Prostate gland (tissue), 2 donors: ENCODE measurements at regions not wholly inside any gene's neighbourhood (a gene's known extent, or its start where the extent isn't known, plus 50 kb on each side); places are given as distances from the start of the nearest gene placed in this dataset.

ENCODE experiments used
- DNase-seq: peaks from one replicate; pipeline ENCODE4 v3.0.0-alpha.2; 2019; ENCODE audit warnings: low spot score
- H3K27ac ChIP-seq, 2 donors: fragments of 200-600 bp; sonication (generic); 2 replicates each; pipeline ENCODE4 v1.5.1; 2017 to 2019
- H3K27me3 ChIP-seq: fragments of 200-600 bp; sonication (generic); replicated peaks from 2 replicates; pipeline ENCODE4 v1.5.1; 2019; ENCODE audit not compliant: insufficient read depth
- H3K36me3 ChIP-seq, 2 donors: fragments of 200-600 bp; sonication (generic); 1 replicate in 1 of 2; 2 replicates in 1 of 2; pipeline versions ENCODE4 v1.5.1 to v1.8.1; 2017 to 2019
- H3K4me1 ChIP-seq: fragments of 200-600 bp; sonication (generic); replicated peaks from 2 replicates; pipeline ENCODE4 v1.5.1; 2019
- H3K4me3 ChIP-seq, 2 donors: fragments of 200-600 bp; sonication (generic); 2 replicates each; pipeline ENCODE4 v1.5.1; 2017 to 2019
- H3K9me3 ChIP-seq: fragments of 200-600 bp; sonication (generic); 2 replicates; pipeline ENCODE4 v1.5.1; 2017
- POLR2A ChIP-seq: fragments of 450-650 bp; IDR thresholded peaks from one replicate; pipeline ENCODE4 v1.6.1; 2016; ENCODE audit warnings: antibody characterized with exemption, mild to moderate bottlenecking
- POLR2AphosphoS5 ChIP-seq: sonication (generic); formaldehyde crosslinking; IDR thresholded peaks from one replicate; pipeline ENCODE4 v1.6.1; 2017; ENCODE audit warnings: antibody characterized with exemption
- WGBS: methylation state at CpG from one replicate; pipeline ENCODE4 v1.1.5; 2018; 5-methylcytosine and 5-hydroxymethylcytosine counted together
- intact Hi-C: fragments of 100-400 bp; cut with DNase I; formaldehyde crosslinking; loops from one replicate; pipeline ENCODE4 v1.14.2; 2022
- TF ChIP-seq, protein P1 (sequence below), 4 experiments: fragments of 200-600 bp in 2 of 4; fragments of 450-650 bp in 2 of 4; sonication (generic) in 2 of 4; IDR thresholded peaks; 1 replicate in 3 of 4; 2 replicates in 1 of 4; pipeline ENCODE4 v1.5.1; 2016 to 2019; ENCODE audit warnings: antibody characterized with exemption in 4 of 4, mild to moderate bottlenecking in 2 of 4, moderate library complexity in 2 of 4

GRCh38 chr5:91607675-91608074 is 224.6 kb upstream of the ARRDC3 start:
- Histone ChIP-seq H3K36me3 (no peaks in the 10 kb centered on the region), H3K27ac (no peak overlapping the region), H3K4me3 (no peak overlapping the region), H3K9me3 (no peaks in the 10 kb centered on the region), H3K4me1 (no peaks in the 10 kb centered on the region), H3K27me3 (no peaks in the 10 kb centered on the region)
- intact Hi-C loops, result no loop called here
- no peak for DNase-seq
- TF ChIP-seq, protein P1, sequence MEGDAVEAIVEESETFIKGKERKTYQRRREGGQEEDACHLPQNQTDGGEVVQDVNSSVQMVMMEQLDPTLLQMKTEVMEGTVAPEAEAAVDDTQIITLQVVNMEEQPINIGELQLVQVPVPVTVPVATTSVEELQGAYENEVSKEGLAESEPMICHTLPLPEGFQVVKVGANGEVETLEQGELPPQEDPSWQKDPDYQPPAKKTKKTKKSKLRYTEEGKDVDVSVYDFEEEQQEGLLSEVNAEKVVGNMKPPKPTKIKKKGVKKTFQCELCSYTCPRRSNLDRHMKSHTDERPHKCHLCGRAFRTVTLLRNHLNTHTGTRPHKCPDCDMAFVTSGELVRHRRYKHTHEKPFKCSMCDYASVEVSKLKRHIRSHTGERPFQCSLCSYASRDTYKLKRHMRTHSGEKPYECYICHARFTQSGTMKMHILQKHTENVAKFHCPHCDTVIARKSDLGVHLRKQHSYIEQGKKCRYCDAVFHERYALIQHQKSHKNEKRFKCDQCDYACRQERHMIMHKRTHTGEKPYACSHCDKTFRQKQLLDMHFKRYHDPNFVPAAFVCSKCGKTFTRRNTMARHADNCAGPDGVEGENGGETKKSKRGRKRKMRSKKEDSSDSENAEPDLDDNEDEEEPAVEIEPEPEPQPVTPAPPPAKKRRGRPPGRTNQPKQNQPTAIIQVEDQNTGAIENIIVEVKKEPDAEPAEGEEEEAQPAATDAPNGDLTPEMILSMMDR (IDR thresholded peaks at IDR 0.05), result no peak
- no peak for TF ChIP-seq POLR2AphosphoS5
- TF ChIP-seq POLR2A, result no peak

DNA sequence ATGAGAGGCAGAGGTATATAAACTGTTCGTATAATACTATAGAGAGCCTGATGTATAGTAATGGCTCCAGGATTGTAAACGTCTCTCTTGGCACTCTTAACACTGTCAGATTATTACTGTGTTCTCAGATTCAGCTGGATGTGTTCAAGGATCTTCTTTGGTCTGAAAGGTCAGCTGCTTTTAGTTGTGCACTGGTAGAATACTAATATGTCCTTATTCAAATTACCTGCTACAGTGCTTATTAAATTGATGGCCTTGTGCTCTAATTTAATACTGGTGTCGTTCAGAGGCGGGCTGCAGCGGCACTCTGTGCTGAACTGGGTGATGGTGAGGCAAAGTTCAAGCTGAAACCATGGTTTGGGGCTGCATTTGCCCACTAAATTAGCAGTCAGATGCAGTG is 216.7 kb upstream of the ARRDC3 start:
- Histone ChIP-seq H3K4me3 (no peak overlapping the region), H3K4me1 (no peaks in the 10 kb centered on the region), H3K9me3 (no peaks in the 10 kb centered on the region), H3K27me3 (no peaks in the 10 kb centered on the region), H3K36me3 (no peaks in the 10 kb centered on the region), H3K27ac (no peak overlapping the region)
- intact Hi-C loops, result no loop called here
- 77% methylated on average over 5 of the region's 5 CpGs for WGBS
- no peak for DNase-seq
- no peak for TF ChIP-seq POLR2AphosphoS5
- TF ChIP-seq, protein P1 (IDR thresholded peaks at IDR 0.05), result no peak
- no peak for TF ChIP-seq POLR2A

DNA sequence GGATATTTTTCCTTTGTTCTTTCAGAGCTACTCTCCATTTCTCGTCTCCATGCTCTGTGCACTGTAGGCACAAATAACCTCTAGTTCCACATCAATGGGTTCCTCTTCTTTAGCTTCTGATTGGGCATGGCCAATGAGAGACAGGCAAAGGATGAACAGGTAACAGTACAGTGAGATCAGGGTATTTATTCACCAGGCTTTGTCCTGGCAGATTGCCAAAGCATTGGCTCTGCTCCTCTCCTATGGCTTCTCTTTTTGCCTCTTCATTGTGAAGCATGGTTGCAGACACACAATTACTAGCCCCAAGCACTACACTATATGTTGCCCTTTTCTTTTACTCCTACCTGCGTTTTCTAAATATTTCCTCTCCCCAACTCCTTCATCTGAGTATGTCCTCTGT is 215.1 kb upstream of the ARRDC3 start:
- intact Hi-C loops, result no loop called here
- no peaks in the 10 kb centered on the region for H3K27me3 ChIP-seq
- H3K27ac ChIP-seq, result no peak overlapping the region
- DNase-seq, result no peak
- no peaks in the 10 kb centered on the region for H3K9me3 ChIP-seq
- WGBS, result 85% methylated on average over 2 of the region's 2 CpGs
- TF ChIP-seq POLR2A (no peak), POLR2AphosphoS5 (no peak)
- TF ChIP-seq, protein P1 (IDR thresholded peaks at IDR 0.05), result no peak
- no peaks in the 10 kb centered on the region for H3K36me3 ChIP-seq
- H3K4me3 ChIP-seq, result no peak overlapping the region
- no peaks in the 10 kb centered on the region for H3K4me1 ChIP-seq

GRCh38 chr5:91595424-91595823 is 212.3 kb upstream of the ARRDC3 start:
- intact Hi-C loops, result no loop called here
- H3K27me3 ChIP-seq, result no peaks in the 10 kb centered on the region
- no peak overlapping the region for H3K27ac ChIP-seq
- H3K4me1 ChIP-seq, result no peaks in the 10 kb centered on the region
- 94% methylated on average over 3 of the region's 3 CpGs for whole genome bisulfite sequencing
- no peaks in the 10 kb centered on the region for H3K9me3 ChIP-seq
- TF ChIP-seq POLR2A, result no peak
- TF ChIP-seq, protein P1 (IDR thresholded peaks at IDR 0.05), result no peak
- no peak for TF ChIP-seq POLR2AphosphoS5
- H3K36me3 ChIP-seq, result no peaks in the 10 kb centered on the region
- H3K4me3 ChIP-seq, result no peak overlapping the region
- no peak for DNase-seq

DNA sequence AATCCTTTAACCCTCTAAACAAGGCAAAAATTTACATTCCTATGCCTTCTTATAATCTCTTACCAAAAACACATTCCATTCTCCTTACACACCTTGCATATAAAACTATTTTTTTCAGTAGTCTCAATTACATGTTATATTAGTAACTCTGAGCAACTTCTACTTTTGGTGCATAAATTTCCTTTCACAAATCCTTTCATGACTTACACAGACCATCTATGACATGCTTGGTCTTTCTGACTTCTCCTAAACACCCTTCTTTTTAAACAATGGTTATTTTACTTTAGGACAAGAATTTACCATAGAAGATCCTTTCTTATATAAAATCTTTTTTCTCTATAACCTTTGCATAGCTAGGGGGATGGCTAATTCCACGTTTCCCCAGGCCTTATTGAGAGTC is 208.0 kb upstream of the ARRDC3 start:
- Histone ChIP-seq H3K36me3 (no peaks in the 10 kb centered on the region), H3K4me1 (no peaks in the 10 kb centered on the region), H3K27ac (no peak overlapping the region), H3K4me3 (no peak overlapping the region), H3K27me3 (no peaks in the 10 kb centered on the region), H3K9me3 (no peaks in the 10 kb centered on the region)
- TF ChIP-seq POLR2AphosphoS5, result no peak
- TF ChIP-seq, protein P1 (IDR thresholded peaks at IDR 0.05), result no peak
- no peak for TF ChIP-seq POLR2A
- WGBS, result 32% methylated on average over 1 of the region's 1 CpG
- no peak for DNase-seq
- intact Hi-C loops, result no loop called here
